HCT116 (cell line): ENCODE measurements at regions not wholly inside any gene's neighbourhood (a gene's known extent, or its start where the extent isn't known, plus 50 kb on each side); places are given as distances from the start of the nearest gene placed in this dataset.

Source experiments
- ATAC-seq: fragments of 200-7000 bp; cut with Tn5 transposase; 2 replicates; pipeline ENCODE4 v1.9.1; 2020; ENCODE audit warnings: mild to moderate bottlenecking, moderate library complexity
- BruUV-seq: library from RNA; stranded (reverse); fragments of 400-500 nt; replicated peaks from 2 replicates; lab custom pipeline; 2021; lab: Mats Ljungman, UMichigan
- CTCF ChIA-PET: fragments of 300-600 bp; sonication (Branson Sonifier 250); formaldehyde crosslinking; loops from one replicate; lab custom pipeline; 2021; ENCODE audit warnings: antibody characterized with exemption; lab: Charles Lee
- POLR2A ChIA-PET: fragments of 300-600, 350-600 bp; sonication (Branson Sonifier 250); formaldehyde crosslinking; loops from one replicate; lab custom pipeline; 2021; ENCODE audit warnings: antibody characterized with exemption; lab: Charles Lee
- RAD21 ChIA-PET, 2 experiments: fragments of 300-600 bp; sonication (Branson Sonifier 250); formaldehyde crosslinking; loops; one replicate each; lab custom pipeline; 2023; ENCODE audit warnings: low total read pairs in 2 of 2; ENCODE audit not compliant: uncharacterized antibody in 2 of 2, unreplicated experiment in 2 of 2, low non-redundant PET in 1 of 2; lab: Charles Lee
- DNase-seq: peaks from one replicate; pipeline ENCODE4 v3.0.0-alpha.2; 2010; ENCODE audit warnings: low read depth, low spot score
- H2AFZ ChIP-seq: fragments of 200-600 bp; shearing (Covaris generic), sonication (generic); 2 replicates; pipeline ENCODE4 v1.6.1; 2017; ENCODE audit warnings: low read depth, mixed run types, mixed read lengths, antibody characterized with exemption, low read length; ENCODE audit not compliant: poor library complexity, severe bottlenecking
- H3K27ac ChIP-seq: 2 replicates; pipeline ENCODE4 v1.5.1; 2012; ENCODE audit warnings: low read depth, low read length
- H3K27me3 ChIP-seq: fragments of 200-600 bp; sonication (generic); 2 replicates; pipeline ENCODE4 v1.6.1; 2016; ENCODE audit warnings: mixed run types, low read length, mixed read lengths; ENCODE audit not compliant: insufficient read depth
- H3K36me3 ChIP-seq, 2 experiments: fragments of 200-500 bp in 1 of 2; fragments of 200-600 bp in 1 of 2; sonication (Bioruptor generic) in 1 of 2; sonication (generic) in 1 of 2; 2 replicates each; pipeline versions ENCODE4 v1.5.1 to v1.6.1; 2014 to 2016; ENCODE audit warnings: low read length in 2 of 2, inconsistent platforms in 1 of 2, mixed read lengths in 1 of 2, mixed run types in 1 of 2; ENCODE audit not compliant: insufficient read depth in 2 of 2, control insufficient read depth in 1 of 2
- H3K4me1 ChIP-seq, 2 experiments: fragments of 200-600 bp in 1 of 2; sonication (generic) in 1 of 2; 2 replicates each; pipeline versions ENCODE4 v1.5.1 to v1.6.1; 2012 to 2017; ENCODE audit warnings: low read length in 2 of 2, inconsistent platforms in 1 of 2, mild to moderate bottlenecking in 1 of 2, mixed read lengths in 1 of 2, mixed run types in 1 of 2, moderate library complexity in 1 of 2; ENCODE audit not compliant: insufficient read depth in 2 of 2, control insufficient read depth in 1 of 2
- H3K4me2 ChIP-seq: fragments of 200-600 bp; sonication (generic); 2 replicates; pipeline ENCODE4 v1.6.1; 2017; ENCODE audit warnings: mixed run types, low read length, mixed read lengths
- H3K4me3 ChIP-seq, 2 experiments: fragments of 200-600 bp in 1 of 2; sonication (generic) in 1 of 2; replicated peaks in 1 of 2; 2 replicates each; pipeline ENCODE4 v1.5.1; 2011 to 2016; ENCODE audit warnings: low read length in 2 of 2, control low read depth in 1 of 2, low read depth in 1 of 2, mild to moderate bottlenecking in 1 of 2, mixed read lengths in 1 of 2, mixed run types in 1 of 2
- H3K79me2 ChIP-seq: fragments of 200-600 bp; sonication (generic); 2 replicates; pipeline ENCODE4 v1.6.1; 2017; ENCODE audit warnings: mild to moderate bottlenecking, mixed run types, low read length, moderate library complexity, mixed read lengths; ENCODE audit not compliant: insufficient read depth
- H3K9ac ChIP-seq: fragments of 200-600 bp; sonication (generic); 2 replicates; pipeline ENCODE4 v1.6.1; 2016; ENCODE audit warnings: low read length, mixed read lengths
- H3K9me2 ChIP-seq: fragments of 200-600 bp; sonication (generic), shearing (Covaris generic); 2 replicates; pipeline ENCODE4 v1.6.1; 2017; ENCODE audit warnings: mixed run types, mild to moderate bottlenecking, moderate library complexity; ENCODE audit not compliant: insufficient read depth
- H3K9me3 ChIP-seq, 2 experiments: fragments of 200-500 bp in 1 of 2; fragments of 200-600 bp in 1 of 2; sonication (Bioruptor generic) in 1 of 2; sonication (generic) in 1 of 2; 2 replicates each; pipeline ENCODE4 v1.6.1; 2014 to 2017; ENCODE audit warnings: low read length in 2 of 2, mixed read lengths in 2 of 2, inconsistent platforms in 1 of 2, low read depth in 1 of 2, mild to moderate bottlenecking in 1 of 2, mixed run types in 1 of 2, moderate library complexity in 1 of 2; ENCODE audit not compliant: control insufficient read depth in 1 of 2, insufficient read depth in 1 of 2
- H4K20me1 ChIP-seq: fragments of 200-600 bp; sonication (generic), shearing (Covaris generic); 2 replicates; pipeline ENCODE4 v1.6.1; 2017; ENCODE audit warnings: mixed run types, mild to moderate bottlenecking, moderate library complexity; ENCODE audit not compliant: insufficient read depth
- ATF3 ChIP-seq: IDR thresholded peaks from 2 replicates; pipeline ENCODE4 v1.6.1; 2012
- CBX3 ChIP-seq: IDR thresholded peaks from 2 replicates; pipeline ENCODE4 v1.6.1; 2012; ENCODE audit warnings: low read depth
- CEBPB ChIP-seq: IDR thresholded peaks from 2 replicates; pipeline ENCODE4 v1.6.1; 2012; ENCODE audit warnings: low read depth
- CTCF ChIP-seq, 3 experiments: fragments of 200-600 bp in 1 of 3; sonication (generic) in 1 of 3; IDR thresholded peaks in 2 of 3; conservative IDR thresholded peaks in 1 of 3; 2 replicates each; pipeline ENCODE4 v1.5.1; 2012 to 2017; ENCODE audit warnings: low read depth in 2 of 3, low read length in 2 of 3, antibody characterized with exemption in 1 of 3, borderline replicate concordance in 1 of 3, control low read depth in 1 of 3, mild to moderate bottlenecking in 1 of 3, mixed read lengths in 1 of 3, mixed run types in 1 of 3, moderate library complexity in 1 of 3; ENCODE audit not compliant: insufficient read depth in 1 of 3
- EGR1 ChIP-seq: IDR thresholded peaks from 2 replicates; pipeline ENCODE4 v1.6.1; 2012; ENCODE audit warnings: low read depth
- ELF1 ChIP-seq: IDR thresholded peaks from 2 replicates; pipeline ENCODE4 v1.6.1; 2012; ENCODE audit warnings: low read depth, borderline replicate concordance
- EZH2 ChIP-seq: fragments of 200-600 bp; sonication (generic); IDR thresholded peaks from 2 replicates; pipeline ENCODE4 v1.6.1; 2017; ENCODE audit warnings: antibody characterized with exemption, mixed run types
- FOSL1 ChIP-seq: IDR thresholded peaks from 2 replicates; pipeline ENCODE4 v1.6.1; 2012; ENCODE audit warnings: low read depth
- JUND ChIP-seq: IDR thresholded peaks from 2 replicates; pipeline ENCODE4 v1.6.1; 2012
- MAX ChIP-seq: IDR thresholded peaks from 2 replicates; pipeline ENCODE4 v1.6.1; 2012
- POLR2A ChIP-seq: IDR thresholded peaks from 2 replicates; pipeline ENCODE4 v1.7.0; 2011; ENCODE audit warnings: borderline replicate concordance; ENCODE audit not compliant: insufficient read depth, insufficient read length; ENCODE audit errors: extremely low read depth
- POLR2AphosphoS5 ChIP-seq: IDR thresholded peaks from 2 replicates; pipeline ENCODE4 v1.6.1; 2011; ENCODE audit warnings: mild to moderate bottlenecking, low read depth, low read length, moderate library complexity
- RAD21 ChIP-seq: IDR thresholded peaks from 2 replicates; pipeline ENCODE4 v1.6.1; 2012; ENCODE audit warnings: low read depth, mild to moderate bottlenecking
- REST ChIP-seq: IDR thresholded peaks from 2 replicates; pipeline ENCODE4 v1.6.1; 2012; ENCODE audit warnings: low read depth
- SIN3A ChIP-seq: IDR thresholded peaks from 2 replicates; pipeline ENCODE4 v1.6.1; 2012; ENCODE audit warnings: low read depth
- SP1 ChIP-seq: IDR thresholded peaks from 2 replicates; pipeline ENCODE4 v1.6.1; 2012; ENCODE audit warnings: low read depth
- SRF ChIP-seq: IDR thresholded peaks from 2 replicates; pipeline ENCODE4 v1.6.1; 2012; ENCODE audit warnings: low read depth
- TCF7L2 ChIP-seq: IDR thresholded peaks from 2 replicates; pipeline ENCODE4 v1.7.0; 2011; ENCODE audit warnings: borderline replicate concordance, inconsistent platforms; ENCODE audit not compliant: insufficient read depth, insufficient read length; ENCODE audit errors: extremely low read depth
- YY1 ChIP-seq: IDR thresholded peaks from 2 replicates; pipeline ENCODE4 v1.6.1; 2011; ENCODE audit warnings: low read length, low read depth, moderate library complexity, mild to moderate bottlenecking; ENCODE audit not compliant: insufficient replicate concordance; ENCODE audit errors: extremely low read depth
- ZNF274 ChIP-seq: fragments of 200-500 bp; sonication (Bioruptor generic); IDR thresholded peaks from 2 replicates; pipeline ENCODE4 v1.6.1; 2014; ENCODE audit warnings: mild to moderate bottlenecking, low read depth, low read length, inconsistent platforms
- intact Hi-C: fragments of 100-400 bp; cut with micrococcal nuclease; formaldehyde crosslinking; loops from 2 replicates; pipeline ENCODE4 v1.10.0; 2022

GRCh38 chr6:28709478-28710349 lies 184.0 kb downstream of the GPX5 start:
- H3K36me3 ChIP-seq: no peaks in the 10 kb centered on the region
- no peak overlapping the region for H3K4me2 ChIP-seq
- no peaks in the 10 kb centered on the region for H3K27me3 ChIP-seq
- intact Hi-C loops: no loop called here
- CTCF ChIA-PET: no interaction called here
- BruUV-seq: no TSS peak
- peaks cover 4 to 8% of the 10 kb centered on the region in 2 experiments; a peak in 2 of 4 replicates for H3K9me3 ChIP-seq
- ATAC-seq (0 out of 2 replicates have a peak, but pooled peaks have one; percentile 12), DNase-seq (no peak)
- no peaks in the 10 kb centered on the region for H3K9me2 ChIP-seq
- H4K20me1 ChIP-seq: no peaks in the 10 kb centered on the region
- no peak overlapping the region for H3K4me3 ChIP-seq
- RAD21 ChIA-PET: no interaction called here
- H3K9ac ChIP-seq: no peak overlapping the region
- 0 out of 4 replicates have a peak, but pooled peaks cover 0 to 4% of the 10 kb centered on the region in 2 experiments for H3K4me1 ChIP-seq
- POLR2A ChIA-PET: no interaction called here
- H3K27ac ChIP-seq: no peak overlapping the region
- no peak overlapping the region for H2AFZ ChIP-seq
- no peaks in the 10 kb centered on the region for H3K79me2 ChIP-seq
- no peak for TF ChIP-seq JUND
- TF ChIP-seq SRF: no peak
- TF ChIP-seq SP1: no peak
- TF ChIP-seq RAD21: no peak
- no peak for TF ChIP-seq EGR1
- TF ChIP-seq CBX3: no peak
- no peak for TF ChIP-seq ATF3
- no peak for TF ChIP-seq POLR2A
- TF ChIP-seq MAX: no peak
- no peak for TF ChIP-seq CEBPB
- TF ChIP-seq CTCF (IDR thresholded peaks at IDR 0.05 in 2 of 3, conservative IDR thresholded peaks at IDR 0.05 in 1 of 3; ENCODE audit: borderline replicate concordance in 1 of 3, insufficient read depth in 1 of 3, low read depth in 2 of 3, low read length in 2 of 3): no peak
- TF ChIP-seq SIN3A: no peak
- TF ChIP-seq TCF7L2: no peak
- TF ChIP-seq ELF1: no peak
- TF ChIP-seq ZNF274: no peak
- TF ChIP-seq REST: no peak
- no peak for TF ChIP-seq YY1
- TF ChIP-seq EZH2: no peak
- TF ChIP-seq FOSL1: no peak
- TF ChIP-seq POLR2AphosphoS5: no peak
